Left cardiac atrium (tissue), 4 donors: ENCODE measurements at regions not wholly inside any gene's neighbourhood (a gene's known extent, or its start where the extent isn't known, plus 50 kb on each side); places are given as distances from the start of the nearest gene placed in this dataset.

Experiments used
- ATAC-seq, 2 donors: fragments of 200-7000 bp; cut with Tn5 transposase; one replicate each; pipeline ENCODE4 v1.9.1; 2020; ENCODE audit warnings: mild to moderate bottlenecking in 2 of 2, moderate library complexity in 2 of 2
- DNase-seq: peaks from one replicate; pipeline ENCODE4 v3.0.0-alpha.2; 2020
- intact Hi-C, 2 donors: fragments of 100-400 bp; cut with DNase I; formaldehyde crosslinking; loops; one replicate each; pipeline versions ENCODE4 v1.14.1 to v1.15.1; 2022 to 2023
- donor health status: DM: no; HTN: yes; CAD: no.
- donor health status: DM: no; HTN: yes; CAD: no; lungs with severe emphysema.
- donor health status: DM: yes; HTN: yes; CAD: no.
- donor health status: Dilated cardiomyopathy.

DNA sequence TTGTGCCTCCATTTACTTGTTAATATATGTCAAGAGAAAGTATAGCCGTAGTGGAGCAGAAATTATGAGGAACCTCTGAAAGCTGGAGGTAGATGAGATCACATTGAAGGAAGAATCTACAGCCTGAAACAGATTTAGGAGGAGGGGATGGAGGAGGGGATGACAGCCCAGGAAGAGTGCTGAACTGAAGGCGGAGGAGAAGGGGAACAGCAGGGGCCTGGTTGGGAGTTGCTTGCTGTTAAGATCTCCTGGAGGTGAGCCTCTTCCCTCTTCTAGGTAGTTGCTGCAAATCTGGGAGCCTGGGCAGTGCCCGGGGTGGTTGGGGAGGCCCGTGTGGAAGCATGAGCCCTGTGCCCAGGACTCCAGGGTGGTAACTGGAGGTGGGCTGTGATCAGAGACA is 111.8 kb upstream of the SEMA6A start:
- no peak for DNase-seq
- intact Hi-C loops: no loop called here
- no peak for ATAC-seq

DNA sequence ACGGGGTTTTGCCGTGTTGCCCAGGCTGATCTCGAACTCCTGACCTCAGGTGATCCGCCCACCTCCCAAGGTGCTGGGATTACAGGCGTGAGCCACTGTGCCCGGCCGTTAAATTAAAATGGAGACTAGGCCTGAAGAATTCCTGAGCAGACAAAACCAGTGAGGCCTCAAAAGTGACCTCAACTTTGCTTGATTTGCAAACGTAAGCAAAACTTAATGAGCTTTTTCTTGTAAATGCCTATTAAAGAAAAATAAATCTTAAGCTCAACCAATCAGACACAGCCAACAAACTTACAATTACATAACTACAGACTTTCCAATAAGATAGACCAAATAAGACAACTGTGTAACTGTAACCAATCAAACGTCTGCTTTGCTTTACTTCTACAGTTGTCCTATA is 111.3 kb upstream of the SEMA6A start:
- no peak for ATAC-seq
- DNase-seq: no peak
- intact Hi-C loops: no loop called here

DNA sequence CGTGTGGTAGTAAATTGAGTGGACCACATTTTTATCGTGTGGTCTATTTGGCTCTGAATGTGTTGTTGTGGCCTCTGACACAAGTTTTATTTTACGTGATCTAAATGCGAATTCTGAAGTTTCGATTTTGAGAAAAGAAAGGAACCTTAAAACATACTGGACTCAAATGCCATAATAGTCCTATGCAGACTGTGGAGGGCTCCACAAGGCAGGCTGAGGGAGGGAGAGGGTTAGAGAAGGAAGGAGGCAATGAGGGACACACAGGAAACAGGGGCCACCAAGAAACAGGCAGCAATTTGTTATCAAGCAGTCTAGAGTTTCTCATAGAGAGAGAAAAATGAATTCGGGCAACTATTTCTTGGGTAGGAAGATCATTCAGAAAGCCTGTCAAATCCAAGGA is 110.4 kb upstream of the SEMA6A start:
- intact Hi-C loops: no loop called here
- ATAC-seq: no peak
- no peak for DNase-seq

DNA sequence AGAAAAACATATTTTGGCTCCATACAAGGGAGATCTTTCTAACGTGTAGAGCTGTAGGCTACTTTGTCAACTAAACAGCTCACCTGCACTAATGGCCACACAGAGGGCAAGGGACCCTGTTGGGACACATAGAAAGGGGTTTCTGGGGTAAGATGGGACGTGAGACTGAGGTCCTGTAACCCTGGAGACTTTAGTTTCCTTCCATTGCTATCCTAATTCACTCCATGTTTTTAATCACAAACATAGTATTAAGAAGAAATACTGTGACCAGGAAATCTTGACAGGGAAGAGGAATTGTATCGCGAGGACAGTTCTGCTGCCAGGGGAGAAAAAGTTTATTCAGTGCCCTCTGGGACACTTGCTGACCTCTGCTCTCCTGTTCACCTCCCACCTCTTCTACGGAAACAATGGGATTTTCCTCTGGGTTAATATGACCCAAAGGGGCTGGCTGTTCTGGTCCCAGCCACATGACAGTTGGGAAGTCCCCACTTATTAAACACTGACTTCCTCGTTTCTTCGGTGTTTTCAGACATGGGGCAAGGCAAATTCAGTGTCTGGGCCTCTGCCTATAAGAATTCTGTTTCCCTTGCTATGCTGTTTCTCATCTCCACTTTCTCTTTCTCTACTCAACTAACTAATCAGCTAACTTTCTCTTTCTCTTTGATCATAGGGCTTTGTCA is 106.9 kb upstream of the SEMA6A start:
- DNase-seq: no peak
- intact Hi-C loops: no loop called here

DNA sequence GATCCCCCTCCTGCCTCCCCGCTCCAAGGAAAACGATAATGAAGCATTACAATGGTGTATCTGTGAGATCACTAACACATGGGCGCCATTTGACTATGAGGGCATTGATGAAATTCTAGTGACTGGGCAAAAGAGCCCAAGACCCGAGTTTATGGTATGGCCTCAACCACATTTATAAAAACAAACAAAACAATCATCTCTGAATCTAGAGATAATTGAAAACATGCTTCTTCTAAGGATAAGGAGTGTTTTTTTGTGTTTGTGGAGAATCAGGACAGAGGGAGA is 100.9 kb upstream of the SEMA6A start:
- no peak for DNase-seq
- no peak for ATAC-seq
- intact Hi-C loops: no loop called here

More for the DNA sequence above, 106.9 kb upstream of the SEMA6A start:
- ATAC-seq: no peak

DNA sequence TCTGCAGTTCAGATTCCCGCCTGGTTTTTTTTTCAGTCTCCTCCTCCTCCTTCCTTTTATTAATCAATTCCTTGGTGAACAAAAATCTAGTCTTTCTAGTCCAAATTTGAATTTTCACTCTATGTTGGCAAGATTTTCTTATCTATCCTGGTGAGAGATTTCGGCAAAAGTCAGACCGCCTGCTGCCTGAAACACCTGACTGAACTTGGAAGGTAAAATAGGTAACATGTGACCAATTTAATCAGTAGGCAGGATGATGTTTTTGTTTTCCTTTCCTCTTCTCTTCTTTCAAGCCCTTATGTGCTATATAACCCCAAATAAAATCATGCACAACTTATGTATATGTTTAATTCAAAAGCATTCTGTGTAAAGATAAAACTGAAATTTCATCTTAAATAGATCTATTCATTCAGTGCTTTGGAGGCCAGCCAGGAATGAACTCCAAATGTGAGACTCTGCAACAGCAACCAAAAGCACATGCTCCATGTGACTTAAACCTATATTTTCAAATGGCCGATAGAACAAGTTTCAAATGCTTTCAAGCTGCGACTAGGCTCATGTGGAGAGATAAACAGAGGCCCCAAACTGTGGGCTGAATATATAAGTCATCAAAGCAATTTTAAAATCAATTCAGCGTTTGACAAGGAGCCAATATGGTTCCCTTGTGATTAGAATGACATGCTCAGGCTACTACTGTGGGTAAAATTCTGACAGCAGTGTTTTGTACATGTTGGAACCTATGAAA is 100.4 kb upstream of the SEMA6A start:
- intact Hi-C loops: no loop called here
- DNase-seq (no peak), ATAC-seq (no peak)

DNA sequence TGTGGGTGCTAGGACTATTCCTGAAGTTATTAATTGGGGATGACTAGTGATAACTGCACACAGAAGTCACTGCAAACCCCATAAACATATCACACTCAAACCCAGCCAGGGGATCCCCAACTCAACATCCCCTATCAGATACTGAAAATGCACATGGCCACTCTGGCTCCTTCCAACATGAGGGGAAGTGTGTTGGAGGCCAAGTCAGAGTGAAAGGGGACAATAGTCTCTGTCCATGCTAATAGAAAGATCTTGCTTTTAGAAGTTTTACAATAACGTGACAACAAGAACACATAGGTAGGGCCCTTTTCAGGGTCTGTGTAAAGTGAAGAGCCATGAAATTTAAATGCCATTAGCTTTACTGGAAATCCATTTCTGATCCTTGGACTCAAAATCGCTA is 98.8 kb upstream of the SEMA6A start:
- ATAC-seq (no peak), DNase-seq (no peak)
- intact Hi-C loops: no loop called here

DNA sequence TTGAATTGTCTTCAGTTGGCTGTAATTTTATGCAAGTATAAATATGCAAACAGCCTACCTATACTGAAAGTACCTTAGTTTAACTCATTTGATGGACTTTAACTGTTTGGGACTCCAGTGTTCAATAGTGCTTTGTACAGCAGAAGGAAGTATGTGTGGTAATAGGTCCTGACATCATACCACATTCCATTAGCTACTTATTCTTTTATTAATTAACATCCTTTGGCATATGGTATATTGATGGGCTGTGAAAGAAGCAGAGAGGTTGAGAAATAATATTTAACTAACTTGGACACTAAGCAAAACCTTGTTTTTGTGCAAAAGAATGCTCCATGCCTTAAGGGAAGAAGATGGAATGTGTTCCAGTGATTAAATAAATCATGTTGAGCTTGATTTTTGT is 97.6 kb upstream of the SEMA6A start:
- intact Hi-C loops: no loop called here

DNA sequence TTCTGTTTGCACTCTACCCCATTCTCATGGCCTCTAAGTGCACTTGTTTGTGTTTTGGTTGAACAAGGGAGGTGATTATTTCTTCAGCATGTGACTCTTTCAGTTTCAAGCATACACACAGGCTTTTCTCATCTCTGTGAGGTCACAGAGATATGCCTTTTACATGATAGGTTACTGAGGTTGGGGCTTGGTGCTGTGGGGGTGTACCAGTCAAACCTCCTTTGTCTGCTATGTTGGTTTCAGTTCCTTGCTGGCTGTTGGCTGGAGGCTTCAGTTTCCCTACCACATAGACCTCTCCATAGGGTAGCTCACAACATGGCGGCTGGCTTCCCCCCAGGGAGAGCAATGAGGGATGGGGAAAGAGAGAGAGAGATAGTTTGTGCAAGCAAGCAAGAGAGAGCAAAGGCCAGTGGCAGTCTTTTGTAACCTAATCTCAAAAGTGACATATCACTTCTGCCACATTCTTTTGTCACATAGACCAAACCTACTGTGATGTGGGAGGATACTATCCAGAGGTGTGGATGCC is 96.7 kb upstream of the SEMA6A start:
- DNase-seq: no peak
- no peak for ATAC-seq
- intact Hi-C loops: no loop called here

More for the DNA sequence above, 97.6 kb upstream of the SEMA6A start:
- no peak for DNase-seq
- ATAC-seq: no peak

DNA sequence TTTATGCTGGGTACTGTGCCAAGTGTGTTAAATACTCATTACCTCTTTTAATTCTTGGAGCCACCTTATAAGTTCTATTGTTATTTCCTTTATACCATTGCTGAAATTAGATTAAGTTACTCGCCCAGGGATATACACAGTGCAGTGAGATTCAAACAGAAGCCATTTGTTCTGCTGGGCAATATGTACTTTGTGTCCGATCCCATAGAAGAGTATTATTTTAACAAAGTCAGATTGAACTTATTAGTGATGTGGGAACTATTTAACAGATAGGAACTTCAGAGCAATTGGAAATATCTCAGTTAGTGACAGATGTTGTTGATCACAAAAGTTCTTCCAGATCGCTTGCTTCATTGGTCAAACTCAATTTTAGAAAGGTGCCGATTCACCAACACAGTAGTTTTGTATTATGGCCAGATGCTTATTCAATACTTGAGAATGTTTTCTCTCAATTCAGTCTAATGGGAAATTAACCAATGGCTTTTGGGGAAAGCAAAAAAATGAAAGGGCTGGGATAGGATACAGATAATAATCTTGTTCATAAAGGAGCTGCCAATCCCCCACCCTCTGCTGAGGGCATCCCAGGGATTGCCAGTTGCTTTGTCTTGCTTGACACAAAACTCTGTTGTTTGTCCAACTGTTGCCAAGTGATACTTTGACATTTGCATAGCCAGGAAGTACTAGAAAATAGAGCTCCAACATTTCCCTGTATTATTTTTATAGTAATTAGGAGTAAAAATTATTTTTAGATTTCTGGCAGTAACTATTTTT is 94.8 kb upstream of the SEMA6A start:
- ATAC-seq: peak in 1 of 2 donors; percentile 34
- DNase-seq: no peak
- intact Hi-C loops: no loop called here

DNA sequence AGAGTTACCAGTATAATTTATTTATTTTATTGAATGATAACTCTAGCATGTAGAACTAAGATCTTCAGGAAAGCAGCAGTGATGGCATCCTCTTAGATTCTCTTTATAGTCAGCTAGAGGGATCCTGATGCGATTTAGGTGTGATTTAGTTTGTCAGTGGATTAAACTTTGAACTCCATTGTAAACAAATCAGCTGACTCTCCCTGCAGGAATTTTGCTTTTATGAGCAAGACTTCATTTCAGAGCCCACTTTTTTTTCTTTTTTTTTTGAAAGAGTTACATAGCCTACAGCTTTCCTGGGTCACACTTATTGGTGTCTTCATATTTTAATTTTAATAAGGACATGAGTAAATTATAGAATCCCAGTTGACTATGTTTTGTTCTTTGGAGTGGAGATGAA is 93.8 kb upstream of the SEMA6A start:
- no peak for DNase-seq
- no peak for ATAC-seq
- intact Hi-C loops: no loop called here

DNA sequence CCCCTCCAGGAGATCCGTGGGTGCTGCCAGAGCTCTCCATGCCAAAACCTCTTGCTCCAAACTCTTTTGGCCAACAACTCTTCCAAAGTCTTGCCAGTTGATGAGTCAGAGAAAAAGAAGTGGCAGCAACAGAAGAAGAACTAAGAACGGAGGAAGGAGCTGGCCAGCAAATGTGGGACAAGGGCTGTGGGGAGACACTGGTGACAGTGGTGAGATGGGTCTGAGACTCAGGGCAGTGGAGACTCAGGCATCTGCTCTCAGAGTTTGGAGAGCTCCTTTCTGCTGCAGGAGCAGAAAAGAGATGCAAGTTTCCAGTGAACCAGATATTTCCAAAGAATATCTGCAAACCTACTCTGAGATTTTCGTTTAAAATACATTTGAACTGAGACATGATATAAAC is 92.3 kb upstream of the SEMA6A start:
- intact Hi-C loops: no loop called here
- DNase-seq (no peak), ATAC-seq (no peak)

DNA sequence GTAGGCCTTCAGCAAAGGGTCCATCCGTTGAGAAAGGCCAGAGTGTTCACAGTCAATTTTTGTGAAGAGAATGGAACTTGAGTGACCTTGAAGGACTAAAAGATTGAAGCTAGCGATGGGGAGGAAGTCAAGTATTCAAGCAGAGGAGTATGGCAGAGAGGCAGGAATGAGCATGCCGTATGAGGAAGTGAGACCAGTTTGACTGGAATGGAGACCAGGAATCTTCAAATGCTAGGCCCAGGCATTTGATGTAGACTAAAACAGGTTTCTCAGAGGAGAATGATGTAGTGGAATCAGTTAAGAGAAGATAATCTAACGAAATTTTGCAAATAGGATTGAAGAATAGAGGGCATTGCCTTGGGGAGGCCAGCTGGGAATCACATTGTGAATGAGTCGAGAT is 90.4 kb upstream of the SEMA6A start:
- no peak for ATAC-seq
- intact Hi-C loops: no loop called here

DNA sequence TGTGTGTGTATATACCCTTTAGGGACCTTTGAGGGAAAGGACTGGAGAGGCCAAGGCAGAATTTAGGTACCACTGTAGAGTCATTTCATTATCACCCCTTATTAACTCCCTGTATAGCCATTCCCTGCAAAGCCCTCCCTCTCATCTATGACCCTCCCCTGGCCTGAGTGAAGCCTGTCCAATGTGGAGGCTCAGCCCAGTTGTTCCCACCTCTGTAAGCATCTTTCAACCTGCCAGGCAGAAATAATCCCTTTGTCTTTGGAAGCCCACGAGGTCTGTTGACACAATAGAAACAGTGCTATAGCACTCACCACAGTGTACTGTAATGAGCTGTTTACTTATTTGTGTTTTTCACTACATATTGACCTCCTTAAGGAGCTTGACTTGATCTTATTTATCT is 88.5 kb upstream of the SEMA6A start:
- ATAC-seq (no peak), DNase-seq (no peak)
- intact Hi-C loops: no loop called here

More for the DNA sequence above, 90.4 kb upstream of the SEMA6A start:
- DNase-seq: no peak

DNA sequence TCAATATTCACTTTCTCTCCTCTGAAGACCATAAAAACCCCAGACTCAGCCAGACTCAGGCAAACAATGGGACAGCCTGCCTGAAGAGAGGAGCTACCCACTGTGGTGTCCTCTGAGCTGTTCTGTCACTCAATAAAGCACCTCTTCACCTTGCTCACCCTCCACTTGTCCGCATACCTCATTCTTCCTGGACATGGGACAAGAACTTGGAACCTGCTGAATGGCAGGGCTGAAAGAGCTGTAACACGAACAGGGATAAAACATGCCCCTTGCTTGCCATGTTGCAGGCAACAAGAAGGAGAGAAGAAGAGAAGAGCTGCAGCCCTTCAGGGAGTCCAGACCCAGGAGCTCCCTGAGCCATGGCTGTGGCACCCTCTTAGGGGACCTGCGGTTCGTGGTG is 86.8 kb upstream of the SEMA6A start:
- intact Hi-C loops: no loop called here
- ATAC-seq (no peak), DNase-seq (no peak)

DNA sequence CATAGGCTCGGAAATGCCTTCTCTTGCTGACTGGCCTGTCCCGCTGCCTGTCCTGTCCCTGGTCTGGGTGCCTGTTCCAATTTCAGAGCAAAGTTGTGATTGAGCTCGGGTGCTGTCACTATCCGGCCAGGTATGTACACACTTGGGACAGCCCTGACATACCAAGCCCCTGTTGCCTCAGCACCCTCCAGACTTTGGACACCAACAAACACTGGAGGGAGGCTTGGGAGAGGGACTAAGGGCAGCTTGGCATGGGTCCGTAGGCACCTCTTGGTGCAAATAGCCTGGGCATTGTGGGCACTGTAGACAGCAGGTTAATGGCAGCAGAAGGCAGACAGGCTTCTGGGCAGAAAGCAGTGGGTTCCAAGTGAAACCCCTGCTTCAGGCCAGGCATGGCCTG is 86.3 kb upstream of the SEMA6A start:
- ATAC-seq (no peak), DNase-seq (no peak)
- intact Hi-C loops: no loop called here

DNA sequence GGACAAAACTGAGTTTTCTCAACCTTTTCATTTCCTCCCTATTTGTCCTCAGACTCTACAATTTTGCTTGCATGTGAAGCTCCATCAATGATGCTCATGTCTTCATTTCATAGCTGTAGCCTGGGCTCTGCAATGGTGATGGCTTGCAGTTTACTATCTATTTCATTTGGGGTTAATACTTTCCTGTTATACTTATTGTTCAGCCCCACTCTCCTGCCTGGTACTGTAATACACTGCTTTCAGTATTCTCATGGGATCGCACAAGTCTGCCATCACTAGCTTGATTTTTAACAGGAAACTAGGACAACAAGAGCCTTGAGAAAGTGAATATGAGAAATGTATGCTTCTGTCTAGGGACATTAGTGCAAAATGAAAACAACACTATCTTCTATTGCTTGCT is 84.2 kb upstream of the SEMA6A start:
- intact Hi-C loops: no loop called here
- DNase-seq (no peak), ATAC-seq (no peak)

DNA sequence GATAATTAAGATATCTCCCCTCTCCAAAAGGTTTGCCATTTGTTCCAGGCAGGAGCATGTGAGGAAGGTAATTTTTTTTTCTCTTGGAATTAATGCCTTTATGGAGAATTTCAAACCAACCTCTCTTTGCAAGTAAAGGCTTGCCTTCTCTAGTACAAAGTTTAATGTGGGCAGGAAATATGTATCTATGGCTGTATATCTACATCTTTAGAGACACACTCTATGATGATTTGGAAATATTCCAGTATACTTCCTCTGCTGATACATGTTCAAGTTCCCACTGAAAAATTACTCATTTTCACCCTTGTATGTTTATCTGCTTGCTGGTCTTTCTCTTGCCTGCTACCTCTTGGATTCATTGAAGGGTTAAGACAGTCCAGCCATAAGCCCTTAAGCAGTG is 83.5 kb upstream of the SEMA6A start:
- intact Hi-C loops: no loop called here
- no peak for DNase-seq
- no peak for ATAC-seq

DNA sequence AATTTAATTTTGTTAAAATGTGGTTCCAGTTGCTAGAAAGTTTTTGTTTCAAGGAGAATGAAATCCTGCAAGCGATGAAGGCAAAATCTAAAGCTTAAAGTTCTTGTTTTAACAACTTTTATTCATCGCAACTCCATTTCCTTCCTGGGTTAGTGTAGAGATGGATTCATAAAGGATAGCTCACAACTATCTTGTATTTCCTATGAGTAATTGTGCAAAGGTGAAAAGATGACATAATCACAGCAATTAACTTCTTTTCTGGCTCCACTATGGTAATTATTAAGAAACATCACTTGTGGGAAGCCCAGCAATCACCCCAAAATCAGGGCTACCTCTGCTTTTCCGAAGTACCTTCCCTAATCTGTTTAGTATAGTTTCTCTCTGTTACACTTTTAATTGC is 80.8 kb upstream of the SEMA6A start:
- intact Hi-C loops: no loop called here
- ATAC-seq: no peak
- no peak for DNase-seq

DNA sequence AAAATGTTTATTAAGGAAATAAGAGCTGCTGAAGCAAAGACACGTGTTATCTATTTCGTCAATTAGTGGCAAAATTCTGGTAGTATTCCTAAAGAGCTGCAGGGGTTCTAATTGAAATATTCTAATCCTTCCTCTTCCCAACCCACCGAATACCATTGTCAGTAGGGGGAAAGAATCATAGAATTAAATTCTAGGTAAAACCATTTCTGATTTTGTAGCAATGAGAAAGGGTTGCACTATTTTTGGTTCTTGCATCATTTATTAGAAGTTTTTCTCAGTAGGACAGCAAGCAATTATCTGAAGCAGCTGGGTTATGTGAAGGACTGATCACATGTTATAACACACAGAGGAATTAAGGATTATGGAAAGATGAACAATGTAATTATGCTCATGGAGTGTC is 80.3 kb upstream of the SEMA6A start:
- DNase-seq: no peak
- intact Hi-C loops: no loop called here
- no peak for ATAC-seq

DNA sequence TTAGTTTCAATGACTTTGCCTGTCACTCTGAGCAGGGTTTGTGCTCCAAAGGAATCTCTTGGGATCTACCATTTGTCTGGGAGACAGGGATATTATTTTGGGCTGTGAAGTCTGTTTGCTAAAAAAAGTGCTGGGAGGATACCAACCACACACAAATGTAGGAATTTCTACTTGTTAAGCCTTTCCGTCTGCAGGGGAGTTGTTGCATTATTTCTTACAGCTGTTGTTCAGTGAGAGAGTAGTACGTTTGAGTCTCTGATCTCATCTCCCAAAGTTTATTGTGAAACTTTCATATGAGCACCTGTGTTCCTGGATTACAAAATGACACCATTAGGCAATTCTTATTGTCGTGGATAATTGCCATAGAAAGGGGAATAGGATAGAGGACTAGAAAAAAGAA is 78.3 kb upstream of the SEMA6A start:
- ATAC-seq (peak in 1 of 2 donors; percentile 52), DNase-seq (no peak)
- intact Hi-C loops: no loop called here
